Panc1 (cell line): ENCODE measurements at regions not wholly inside any gene's neighbourhood (a gene's known extent, or its start where the extent isn't known, plus 50 kb on each side); places are given as distances from the start of the nearest gene placed in this dataset.

Source experiments
- CTCF ChIP-seq: fragments of 450-650 bp; IDR thresholded peaks from 2 replicates; pipeline ENCODE4 v1.5.1; 2017; ENCODE audit warnings: mild to moderate bottlenecking
- POLR2AphosphoS5 ChIP-seq: IDR thresholded peaks from 2 replicates; pipeline ENCODE4 v1.6.1; 2012; ENCODE audit warnings: mild to moderate bottlenecking, low read depth, low read length, moderate library complexity
- REST ChIP-seq, 2 experiments: IDR thresholded peaks; 2 replicates each; pipeline ENCODE4 v1.6.1; 2011 to 2012; ENCODE audit warnings: low read depth in 2 of 2, control low read depth in 1 of 2, low read length in 1 of 2, mild to moderate bottlenecking in 1 of 2, moderate library complexity in 1 of 2; ENCODE audit not compliant: insufficient read depth in 1 of 2
- SIN3A ChIP-seq: IDR thresholded peaks from 2 replicates; pipeline ENCODE4 v1.6.1; 2012; ENCODE audit warnings: low read depth, mild to moderate bottlenecking, low read length, moderate library complexity, borderline replicate concordance; ENCODE audit not compliant: insufficient read depth
- TCF7L2 ChIP-seq: IDR thresholded peaks from 2 replicates; pipeline ENCODE4 v1.6.1; 2011; ENCODE audit warnings: mild to moderate bottlenecking, low read depth, low read length, inconsistent platforms

GRCh38 chr6:133173276-133173675, 67.9 kb upstream of the EYA4 start:
- TF ChIP-seq CTCF (no peak), POLR2AphosphoS5 (no peak), REST (IDR thresholded peaks at IDR 0.05; ENCODE audit: insufficient read depth in 1 of 2, low read depth in 2 of 2, low read length in 1 of 2) (no peak), SIN3A (no peak), TCF7L2 (no peak)
